Stimulated activated memory B cell treated with anti-CD40 and anti-IgM and Interleukin-4, amounts not matched to agents 10 μg/mL and 1 μg/mL and 100 μg/mL, for 72 hours (primary cell): ENCODE measurements at regions not wholly inside any gene's neighbourhood (a gene's known extent, or its start where the extent isn't known, plus 50 kb on each side); places are given as distances from the start of the nearest gene placed in this dataset.

ENCODE experiments used
- ATAC-seq: fragments of 150-1000 bp; cut with Tn5 transposase; 2 replicates; pipeline ENCODE4 v1.10.0; 2021
- H3K27ac Mint-ChIP-seq: one replicate; pipeline ENCODE4 v1.8.0; 2022; ENCODE audit warnings: mild to moderate bottlenecking, mixed read lengths
- H3K27me3 Mint-ChIP-seq: one replicate; pipeline ENCODE4 v1.8.0; 2022; ENCODE audit warnings: mixed read lengths
- H3K36me3 Mint-ChIP-seq: one replicate; pipeline ENCODE4 v1.8.0; 2022; ENCODE audit warnings: mixed read lengths
- H3K4me1 Mint-ChIP-seq: one replicate; pipeline ENCODE4 v1.8.0; 2022; ENCODE audit warnings: mixed read lengths
- H3K4me3 Mint-ChIP-seq: one replicate; pipeline ENCODE4 v1.8.0; 2022; ENCODE audit warnings: mild to moderate bottlenecking, moderate library complexity, mixed read lengths
- H3K9me3 Mint-ChIP-seq: one replicate; pipeline ENCODE4 v1.8.0; 2022; ENCODE audit warnings: mixed read lengths

DNA sequence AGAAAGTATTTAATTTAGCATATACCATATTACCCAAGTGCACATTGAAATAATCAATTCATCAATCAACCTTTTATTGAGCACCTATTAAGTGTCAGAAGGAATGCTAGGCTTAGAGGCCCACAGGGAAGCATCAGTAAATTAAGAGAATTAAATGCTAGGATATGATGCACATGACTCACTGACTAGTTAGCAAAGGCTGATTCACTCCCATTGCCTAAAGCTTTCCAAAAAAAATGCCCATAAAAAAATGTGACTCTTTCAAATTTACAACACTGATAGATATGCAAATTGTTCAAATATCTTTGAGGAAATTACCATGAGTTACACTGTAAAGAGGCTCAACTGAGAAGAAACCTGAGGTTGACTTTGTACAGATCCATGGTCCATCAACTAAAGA is 883.3 kb downstream of the CDH11 start:
- ATAC-seq = no peak
- no peaks in the 10 kb centered on the region for H3K4me1 Mint-ChIP-seq
- no peaks in the 10 kb centered on the region for H3K36me3 Mint-ChIP-seq
- no peak overlapping the region for H3K4me3 Mint-ChIP-seq
- H3K27me3 Mint-ChIP-seq = no peaks in the 10 kb centered on the region
- H3K27ac Mint-ChIP-seq = no peak overlapping the region
- peaks cover 4% of the 10 kb centered on the region for H3K9me3 Mint-ChIP-seq

DNA sequence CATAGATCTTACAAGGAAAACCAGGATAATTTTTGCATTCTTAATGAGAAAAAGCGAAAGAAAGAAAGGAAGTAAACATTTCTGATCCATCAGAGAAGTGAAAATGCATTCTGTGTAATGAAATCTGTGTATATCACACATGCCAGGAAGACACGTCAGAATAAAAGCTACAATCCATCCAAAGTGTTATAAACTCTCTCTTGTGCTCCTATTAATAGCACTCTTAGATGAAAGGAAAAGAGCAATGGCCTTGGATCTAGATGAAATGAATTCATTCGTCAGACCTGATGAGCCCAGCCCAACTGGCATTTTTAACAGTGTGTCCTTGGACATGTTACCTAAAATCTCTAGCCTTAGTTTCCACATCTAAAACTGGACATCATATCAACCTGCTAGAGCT is 885.5 kb downstream of the CDH11 start:
- H3K4me3 Mint-ChIP-seq = no peak overlapping the region
- peaks cover 4% of the 10 kb centered on the region for H3K9me3 Mint-ChIP-seq
- H3K27me3 Mint-ChIP-seq = no peaks in the 10 kb centered on the region
- no peaks in the 10 kb centered on the region for H3K36me3 Mint-ChIP-seq
- no peaks in the 10 kb centered on the region for H3K4me1 Mint-ChIP-seq
- H3K27ac Mint-ChIP-seq = no peak overlapping the region
- no peak for ATAC-seq

- Mint-ChIP-seq H3K36me3 (no peaks in the 10 kb centered on the region), H3K27ac (no peak overlapping the region), H3K4me3 (no peak overlapping the region), H3K27me3 (no peaks in the 10 kb centered on the region), H3K9me3 (no peaks in the 10 kb centered on the region), H3K4me1 (no peaks in the 10 kb centered on the region)
- no peak for ATAC-seq
These were observed 887.7 kb downstream of the CDH11 start for GRCh38 chr16:64234200-64234599.

DNA sequence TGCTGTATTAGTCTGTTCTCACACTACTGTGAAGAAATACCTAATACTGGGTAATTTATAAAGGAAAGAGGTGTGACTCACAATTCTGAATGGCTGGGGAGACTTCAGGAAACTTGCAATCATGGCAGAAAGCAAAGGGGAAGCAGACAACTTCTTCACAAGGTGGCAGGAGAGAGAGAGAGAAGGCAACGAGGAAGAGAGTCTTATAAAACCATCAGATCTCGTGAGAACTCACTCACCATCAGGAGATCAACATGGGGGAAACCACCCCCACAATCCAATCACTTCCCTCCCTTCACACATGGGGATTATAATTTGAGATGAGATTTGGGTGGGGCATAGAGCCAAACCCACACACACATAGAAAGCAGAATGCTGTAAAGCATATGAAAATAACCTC is 896.2 kb downstream of the CDH11 start:
- H3K27ac Mint-ChIP-seq = no peak overlapping the region
- no peaks in the 10 kb centered on the region for H3K4me1 Mint-ChIP-seq
- no peaks in the 10 kb centered on the region for H3K36me3 Mint-ChIP-seq
- ATAC-seq = no peak
- peaks cover 10% of the 10 kb centered on the region for H3K9me3 Mint-ChIP-seq
- H3K4me3 Mint-ChIP-seq = no peak overlapping the region
- H3K27me3 Mint-ChIP-seq = no peaks in the 10 kb centered on the region

DNA sequence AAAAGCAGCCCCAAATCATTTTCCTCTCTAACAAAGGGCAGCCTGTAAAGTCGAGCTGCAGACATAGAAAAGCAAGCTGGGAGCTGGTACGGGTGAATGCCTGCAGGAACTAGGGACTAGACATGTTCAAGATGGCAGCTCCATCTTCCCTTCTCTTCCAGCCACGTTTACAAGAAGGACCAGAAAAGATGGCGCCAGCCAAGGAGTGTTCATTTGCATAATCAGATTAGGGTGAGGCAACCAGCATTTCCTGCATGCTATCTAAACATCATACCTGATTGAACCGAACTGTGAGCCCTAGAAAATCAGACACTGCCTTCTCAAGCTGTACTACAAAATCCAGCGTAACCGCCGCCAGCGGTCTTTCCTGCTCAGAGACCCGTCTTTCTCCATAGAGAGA is 896.8 kb downstream of the CDH11 start:
- Mint-ChIP-seq H3K36me3 (no peaks in the 10 kb centered on the region), H3K4me3 (no peak overlapping the region), H3K9me3 (peaks cover 10% of the 10 kb centered on the region), H3K27ac (no peak overlapping the region), H3K27me3 (no peaks in the 10 kb centered on the region), H3K4me1 (no peaks in the 10 kb centered on the region)
- ATAC-seq = no peak

GRCh38 chr16:64217789-64218535 is 903.9 kb downstream of the CDH11 start:
- Mint-ChIP-seq H3K36me3 (no peaks in the 10 kb centered on the region), H3K4me1 (no peaks in the 10 kb centered on the region), H3K9me3 (peaks cover 13% of the 10 kb centered on the region), H3K4me3 (no peak overlapping the region), H3K27ac (no peak overlapping the region), H3K27me3 (no peaks in the 10 kb centered on the region)
- ATAC-seq = peak; percentile 11

DNA sequence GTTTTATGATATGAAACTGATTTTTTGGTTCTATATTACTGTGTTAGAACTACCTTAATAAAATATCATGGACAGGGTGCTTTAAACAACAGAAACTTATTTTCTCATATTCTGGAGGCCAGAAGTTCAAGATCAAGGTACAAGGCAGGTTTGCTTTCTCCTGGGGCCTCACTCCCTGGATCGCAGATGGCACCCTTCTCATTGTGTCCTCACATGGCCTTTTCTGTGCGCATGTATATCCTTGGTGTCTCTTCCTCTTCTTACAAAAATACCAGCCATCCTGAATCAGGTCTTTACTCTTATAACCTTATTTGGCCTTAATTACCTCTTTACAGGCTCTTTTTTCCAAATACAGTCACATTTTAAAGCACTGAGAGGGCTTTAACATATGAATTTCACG is 906.1 kb downstream of the CDH11 start:
- peaks cover 11% of the 10 kb centered on the region for H3K9me3 Mint-ChIP-seq
- no peak overlapping the region for H3K27ac Mint-ChIP-seq

DNA sequence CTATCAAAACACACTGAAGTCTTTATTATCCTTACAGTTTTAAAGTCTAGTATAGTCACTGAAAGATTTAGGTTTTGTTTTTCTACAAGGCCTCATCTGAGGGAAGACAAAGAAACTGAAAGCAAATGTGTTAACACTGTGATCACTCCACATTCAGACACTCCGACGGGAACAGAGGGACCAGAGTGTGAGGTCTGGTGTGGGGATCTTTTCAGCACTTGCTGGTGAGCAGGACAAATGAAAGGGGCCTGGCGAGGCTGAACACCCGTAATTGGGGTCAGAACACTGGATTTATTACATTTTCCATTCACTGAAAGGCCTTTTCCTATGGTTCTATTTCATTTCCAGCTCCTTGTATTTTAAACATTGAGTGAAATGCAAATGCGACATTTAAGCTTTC is 910.5 kb downstream of the CDH11 start:
- Mint-ChIP-seq H3K4me1 (no peaks in the 10 kb centered on the region), H3K4me3 (no peak overlapping the region), H3K9me3 (peaks cover 12% of the 10 kb centered on the region), H3K27me3 (no peaks in the 10 kb centered on the region), H3K36me3 (no peaks in the 10 kb centered on the region), H3K27ac (no peak overlapping the region)
- ATAC-seq = no peak

More for the DNA sequence above, 906.1 kb downstream of the CDH11 start:
- no peaks in the 10 kb centered on the region for H3K4me1 Mint-ChIP-seq
- no peaks in the 10 kb centered on the region for H3K36me3 Mint-ChIP-seq
- ATAC-seq = no peak
- H3K4me3 Mint-ChIP-seq = no peak overlapping the region
- no peaks in the 10 kb centered on the region for H3K27me3 Mint-ChIP-seq

DNA sequence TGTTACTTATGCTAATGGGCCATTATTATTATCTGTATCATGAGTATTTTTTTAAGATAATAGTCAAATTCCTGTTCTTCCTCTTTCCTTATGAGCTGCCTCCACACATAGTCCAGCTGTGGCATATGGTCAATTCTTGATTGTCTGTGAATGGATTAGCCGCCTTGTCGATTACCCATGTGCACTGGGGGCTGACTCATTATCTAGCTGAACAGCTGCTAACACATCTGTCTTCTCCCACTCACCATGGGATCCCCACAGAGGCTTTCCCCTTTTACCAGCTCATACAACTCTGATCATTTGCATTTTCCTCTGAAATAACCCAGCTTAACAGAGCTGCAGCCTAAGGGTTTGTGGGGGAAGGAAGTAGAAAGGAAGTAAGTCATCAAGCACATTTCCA is 915.0 kb downstream of the CDH11 start:
- ATAC-seq = no peak

GRCh38 chr16:64203126-64203525 is 918.7 kb downstream of the CDH11 start:
- no peaks in the 10 kb centered on the region for H3K36me3 Mint-ChIP-seq
- no peak overlapping the region for H3K27ac Mint-ChIP-seq
- no peak overlapping the region for H3K4me3 Mint-ChIP-seq
- H3K9me3 Mint-ChIP-seq = peaks cover 6% of the 10 kb centered on the region
- H3K27me3 Mint-ChIP-seq = no peaks in the 10 kb centered on the region
- no peak for ATAC-seq
- H3K4me1 Mint-ChIP-seq = no peaks in the 10 kb centered on the region

More for the DNA sequence above, 915.0 kb downstream of the CDH11 start:
- Mint-ChIP-seq H3K36me3 (no peaks in the 10 kb centered on the region), H3K27me3 (no peaks in the 10 kb centered on the region), H3K9me3 (peaks cover 10% of the 10 kb centered on the region), H3K4me3 (no peak overlapping the region), H3K27ac (no peak overlapping the region), H3K4me1 (no peaks in the 10 kb centered on the region)

DNA sequence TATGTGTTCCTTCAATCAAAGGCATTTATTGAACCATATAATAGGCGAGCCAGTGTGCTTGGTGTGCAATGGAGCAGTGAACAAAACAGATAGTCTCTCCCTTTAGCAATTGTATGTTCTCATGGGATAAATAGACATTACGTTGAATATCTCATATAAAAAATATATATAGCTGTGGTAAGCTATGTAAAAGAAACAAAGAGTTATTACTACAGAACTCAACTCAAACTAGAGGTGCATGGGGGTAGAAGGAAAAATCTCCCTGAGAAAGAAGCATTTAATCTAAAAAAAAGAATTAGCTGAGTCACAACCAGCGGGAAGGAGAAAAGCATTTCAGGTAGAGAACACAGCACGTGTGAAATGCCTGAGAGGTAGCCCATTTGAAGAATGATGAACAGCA is 919.3 kb downstream of the CDH11 start:
- no peaks in the 10 kb centered on the region for H3K4me1 Mint-ChIP-seq
- peaks cover 6% of the 10 kb centered on the region for H3K9me3 Mint-ChIP-seq
- H3K27me3 Mint-ChIP-seq = no peaks in the 10 kb centered on the region

DNA sequence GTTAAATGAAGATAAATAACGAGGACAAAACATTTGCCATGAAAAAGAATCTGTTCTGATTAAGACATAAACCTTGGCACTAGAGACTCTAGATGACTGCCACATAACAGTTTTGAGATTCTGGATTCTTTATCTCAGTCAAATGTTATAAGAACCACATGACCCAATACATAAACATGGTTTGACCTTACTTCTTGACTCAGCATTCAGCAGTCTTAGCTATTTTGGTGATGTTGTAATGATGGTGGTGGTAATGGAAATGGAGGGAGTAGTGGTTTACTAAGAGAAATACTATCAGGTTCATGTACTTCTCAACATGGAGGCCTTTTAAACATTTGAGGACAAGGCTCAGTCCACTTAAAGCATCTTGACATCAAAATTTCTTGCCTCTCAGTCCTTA is 925.4 kb downstream of the CDH11 start:
- H3K4me3 Mint-ChIP-seq = no peak overlapping the region
- no peaks in the 10 kb centered on the region for H3K4me1 Mint-ChIP-seq
- no peak overlapping the region for H3K27ac Mint-ChIP-seq
- no peak for ATAC-seq
- H3K36me3 Mint-ChIP-seq = no peaks in the 10 kb centered on the region
- H3K9me3 Mint-ChIP-seq = peaks cover 6% of the 10 kb centered on the region
- no peaks in the 10 kb centered on the region for H3K27me3 Mint-ChIP-seq

More for the DNA sequence above, 919.3 kb downstream of the CDH11 start:
- Mint-ChIP-seq H3K27ac (no peak overlapping the region), H3K4me3 (no peak overlapping the region), H3K36me3 (no peaks in the 10 kb centered on the region)
- ATAC-seq = no peak

GRCh38 chr16:64185954-64186353 is 935.9 kb downstream of the CDH11 start:
- Mint-ChIP-seq H3K4me3 (no peak overlapping the region), H3K9me3 (peaks cover 6% of the 10 kb centered on the region), H3K4me1 (no peaks in the 10 kb centered on the region), H3K36me3 (no peaks in the 10 kb centered on the region), H3K27ac (no peak overlapping the region), H3K27me3 (no peaks in the 10 kb centered on the region)
- ATAC-seq = no peak

DNA sequence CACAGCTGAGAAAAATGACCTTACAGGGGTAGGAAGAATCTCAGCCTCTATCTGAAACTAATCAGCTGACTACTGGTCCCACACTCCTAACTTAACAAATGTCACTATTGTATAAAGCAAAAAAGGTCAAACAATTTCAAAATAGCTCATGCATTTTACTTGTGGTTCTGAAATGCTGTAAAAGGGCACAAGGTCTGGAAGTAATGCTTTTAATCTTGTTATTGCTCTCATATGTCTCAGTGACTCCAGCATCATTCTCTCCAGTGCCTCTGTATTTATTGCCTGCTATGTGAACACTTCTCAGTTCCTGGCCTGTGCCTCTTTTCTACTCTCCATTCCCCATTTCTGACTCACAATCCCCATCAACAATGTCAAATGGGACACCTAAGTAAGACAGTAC is 937.7 kb downstream of the CDH11 start:
- H3K27me3 Mint-ChIP-seq = no peaks in the 10 kb centered on the region
- peaks cover 10% of the 10 kb centered on the region for H3K9me3 Mint-ChIP-seq
- no peak overlapping the region for H3K4me3 Mint-ChIP-seq
- H3K4me1 Mint-ChIP-seq = no peaks in the 10 kb centered on the region
- no peak for ATAC-seq
- no peak overlapping the region for H3K27ac Mint-ChIP-seq
- no peaks in the 10 kb centered on the region for H3K36me3 Mint-ChIP-seq

- H3K36me3 Mint-ChIP-seq = no peaks in the 10 kb centered on the region
- no peak overlapping the region for H3K27ac Mint-ChIP-seq
- H3K4me3 Mint-ChIP-seq = no peak overlapping the region
- H3K9me3 Mint-ChIP-seq = peaks cover 10% of the 10 kb centered on the region
- no peaks in the 10 kb centered on the region for H3K27me3 Mint-ChIP-seq
- no peaks in the 10 kb centered on the region for H3K4me1 Mint-ChIP-seq
- no peak for ATAC-seq
These were observed 938.9 kb downstream of the CDH11 start for GRCh38 chr16:64182985-64183384.

- ATAC-seq = no peak
- no peak overlapping the region for H3K27ac Mint-ChIP-seq
- peaks cover 14% of the 10 kb centered on the region for H3K9me3 Mint-ChIP-seq
These were observed 940.5 kb downstream of the CDH11 start for GRCh38 chr16:64181271-64181925.

More at GRCh38 chr16:64181271-64181925, 940.5 kb downstream of the CDH11 start:
- Mint-ChIP-seq H3K4me1 (no peaks in the 10 kb centered on the region), H3K27me3 (no peaks in the 10 kb centered on the region), H3K4me3 (no peak overlapping the region), H3K36me3 (no peaks in the 10 kb centered on the region)
